Limb (tissue), 2 donors: ENCODE measurements at regions not wholly inside any gene's neighbourhood (a gene's known extent, or its start where the extent isn't known, plus 50 kb on each side); places are given as distances from the start of the nearest gene placed in this dataset.
A peak's percentile ranks its signal among the peaks of the same experiment; 100 is the strongest.
"Not testable (repeated sequence)": the region's sequence is repeated elsewhere in the genome, so short reads cannot be mapped to it uniquely, and the experiment has no call there.

Source experiments
- DNase-seq, 2 donors: peaks; one replicate each; pipeline ENCODE4 v3.0.0-alpha.2; 2016; ENCODE audit errors: extremely low spot score in 2 of 2

- no peak for DNase-seq
These were observed 84.6 kb upstream of the WDR72 start for GRCh38 chr15:53843869-53844569.

GRCh38 chr15:53843166-53843565 lies 83.7 kb upstream of the WDR72 start:
- no peak for DNase-seq

DNA sequence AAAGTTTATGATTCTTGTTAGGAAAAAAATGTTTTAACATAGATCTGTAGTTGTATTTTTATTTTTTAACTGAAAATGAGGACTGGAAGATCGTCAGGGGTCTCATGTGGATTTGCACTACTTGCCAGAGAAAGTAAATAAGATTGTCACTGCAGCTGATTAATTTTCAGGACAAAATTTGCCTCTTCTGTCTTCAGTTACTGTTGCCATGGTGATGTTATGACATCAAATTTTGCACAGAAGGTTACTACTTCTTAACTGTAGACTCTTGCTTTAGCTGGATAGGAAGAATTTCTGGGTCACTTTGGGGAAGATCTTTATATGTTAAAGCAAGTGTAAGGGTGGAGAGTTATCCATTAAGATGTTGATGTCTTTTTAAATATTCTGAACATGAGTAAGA lies 82.2 kb upstream of the WDR72 start:
- DNase-seq: no peak

- no peak for DNase-seq
These were observed 81.2 kb upstream of the WDR72 start for GRCh38 chr15:53840681-53841080.

DNA sequence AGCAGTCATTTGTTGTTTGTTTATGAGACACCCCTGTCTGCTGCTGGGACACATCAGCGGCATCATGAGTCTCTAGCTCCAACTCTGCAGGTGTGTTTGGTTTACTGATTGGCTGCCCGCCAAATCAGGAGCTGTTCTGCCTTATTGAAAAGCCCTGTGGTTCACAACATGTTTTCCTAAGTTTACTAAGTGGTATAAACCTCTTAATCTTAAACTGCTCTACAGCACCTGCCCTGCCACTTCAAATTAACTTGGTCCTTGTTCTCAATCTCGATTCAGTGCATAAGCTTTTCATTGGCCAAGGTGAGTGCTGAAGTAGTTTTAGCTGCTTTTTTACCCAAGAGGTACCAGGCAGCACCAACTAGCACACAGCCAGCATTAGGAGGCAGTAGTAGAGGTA lies 77.8 kb upstream of the WDR72 start:
- DNase-seq: no peak

- no peak for DNase-seq
These were observed 77.2 kb upstream of the WDR72 start for GRCh38 chr15:53836618-53837017.

DNA sequence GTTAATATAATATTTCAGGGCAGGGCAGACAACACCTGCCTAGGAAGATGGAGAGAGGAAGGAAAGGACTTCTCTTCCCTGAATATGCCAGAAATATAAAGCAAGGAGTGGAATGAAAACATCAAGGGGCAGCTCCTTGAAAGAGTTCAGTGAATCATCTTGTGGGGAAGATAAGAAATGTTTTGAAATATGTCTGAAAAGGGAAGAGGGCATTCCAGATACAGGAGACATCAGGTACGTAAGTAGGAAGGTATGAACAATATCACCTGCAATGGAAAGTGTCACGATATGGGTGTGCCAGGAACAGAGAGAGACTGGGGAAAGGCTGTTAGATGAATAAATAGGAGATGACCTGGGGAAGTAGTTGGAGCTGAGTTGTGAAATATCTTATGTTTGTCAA lies 75.8 kb upstream of the WDR72 start:
- no peak for DNase-seq

DNA sequence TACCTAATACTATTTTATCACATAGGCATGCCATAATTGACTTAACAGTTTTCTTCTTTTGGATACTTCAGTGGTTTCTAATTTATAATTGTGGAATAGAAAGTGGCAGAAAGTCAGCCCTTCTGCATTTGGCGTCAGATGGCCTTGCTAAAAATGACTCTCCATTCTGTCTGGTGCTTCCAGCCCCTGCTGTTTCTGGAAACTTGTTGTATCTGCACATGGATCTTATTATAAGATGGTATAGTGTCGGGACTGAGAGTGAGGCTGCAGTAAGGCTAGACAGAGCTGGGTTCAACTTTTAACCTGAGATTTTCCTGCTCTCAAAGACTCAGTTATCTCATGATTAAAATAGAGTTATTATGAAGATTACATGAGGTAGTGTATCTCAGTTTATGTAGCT lies 74.8 kb upstream of the WDR72 start:
- peak in 1 of 2 donors; percentile 24 for DNase-seq

GRCh38 chr15:53833134-53833624 lies 73.7 kb upstream of the WDR72 start:
- peak; percentile 59 to 85 for DNase-seq

- no peak for DNase-seq
These were observed 72.7 kb upstream of the WDR72 start for GRCh38 chr15:53831907-53832770.

GRCh38 chr15:53830707-53831386 lies 71.4 kb upstream of the WDR72 start:
- DNase-seq: no peak

GRCh38 chr15:53829923-53830459 lies 70.5 kb upstream of the WDR72 start:
- DNase-seq: no peak

- DNase-seq: no peak
These were observed 70.0 kb upstream of the WDR72 start for GRCh38 chr15:53829471-53829870.

DNA sequence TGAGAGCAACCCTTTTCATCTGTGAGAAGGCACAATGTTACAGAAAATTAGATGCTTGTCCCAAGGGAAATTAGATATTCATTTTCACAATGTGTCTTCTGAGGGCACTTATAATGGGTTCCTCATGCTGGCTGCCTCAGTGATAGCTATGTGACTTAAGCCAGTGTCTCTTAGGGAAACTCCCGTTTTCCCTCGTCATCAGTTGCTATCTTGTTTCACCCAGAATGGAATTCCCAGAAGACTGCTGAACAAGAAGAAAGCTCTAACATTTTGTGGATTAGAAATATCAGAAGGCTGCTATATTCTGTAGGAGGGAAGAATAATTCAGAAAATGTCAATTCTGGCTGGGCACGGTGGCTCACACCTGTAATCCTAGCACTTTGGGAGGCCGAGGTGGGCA lies 67.9 kb upstream of the WDR72 start:
- DNase-seq: no peak

DNA sequence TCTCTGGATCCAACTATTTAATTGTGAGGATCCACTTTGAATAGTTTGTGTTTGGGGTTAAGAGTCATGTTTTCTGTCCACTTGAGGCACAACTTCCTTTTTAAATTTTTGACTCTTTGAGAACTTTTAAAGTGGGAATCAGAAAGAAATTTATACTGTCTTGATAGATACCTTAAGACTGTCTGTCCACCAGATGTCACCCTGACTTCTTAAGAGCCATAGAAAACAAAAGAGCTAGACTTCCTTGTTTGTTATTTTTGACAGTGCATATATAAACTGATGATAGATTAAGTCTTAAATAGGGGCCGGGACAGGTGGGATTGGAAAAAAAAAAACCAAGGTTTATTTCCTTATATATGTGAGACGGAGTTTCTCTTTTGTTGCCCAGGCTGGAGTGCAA lies 52.1 kb upstream of the WDR72 start:
- peak in 1 of 2 donors; percentile 23 for DNase-seq

DNA sequence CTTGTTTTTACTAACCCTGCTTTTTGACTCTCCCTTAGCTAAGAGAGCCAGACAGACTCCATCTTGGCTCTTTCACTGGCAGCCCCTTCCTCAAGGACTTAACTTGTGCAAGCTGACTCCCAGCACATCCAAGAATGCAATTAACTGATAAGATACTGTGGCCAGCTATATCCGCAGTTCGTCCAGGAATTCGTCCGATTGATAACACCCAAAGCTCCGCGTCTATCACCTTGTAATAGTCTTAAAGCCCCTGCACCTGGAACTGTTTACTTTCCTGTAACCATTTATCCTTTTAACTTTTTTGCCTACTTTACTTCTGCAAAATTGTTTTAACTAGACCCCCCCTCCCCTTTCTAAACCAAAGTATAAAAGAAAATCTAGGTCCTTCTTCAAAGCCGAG lies 50.8 kb upstream of the WDR72 start:
- DNase-seq: not testable (repeated sequence)
